ENCODE measurements at regions not wholly inside any gene's neighbourhood (a gene's known extent, or its start where the extent isn't known, plus 50 kb on each side); places are given as distances from the start of the nearest gene placed in this dataset.
A peak's percentile ranks its signal among the peaks of the same experiment; 100 is the strongest.

GRCh38 chr2:57598551-57598950 lies 448.1 kb upstream of the VRK2 start:
- ATAC-seq, result peak; percentile 54
- no peaks in the 10 kb centered on the region for H3K36me3 Mint-ChIP-seq
- no peak overlapping the region for H3K27ac ChIP-seq (ENCODE audit: low read depth, low read length)
- H3K4me1 Mint-ChIP-seq, result no peaks in the 10 kb centered on the region
- DNase-seq, result no peak
- no peaks in the 10 kb centered on the region for H3K4me1 ChIP-seq (ENCODE audit: control insufficient read depth in 2 of 2, insufficient read depth in 2 of 2, low read length in 2 of 2)
- no peaks in the 10 kb centered on the region for H3K9me3 ChIP-seq (ENCODE audit: control insufficient read depth in 2 of 3, low read length in 3 of 3)
- H3K4me3 Mint-ChIP-seq, result no peak overlapping the region
- no peak overlapping the region for H3K27ac Mint-ChIP-seq
- intact Hi-C loops (cut with micrococcal nuclease), result no loop called here
- no peaks in the 10 kb centered on the region for H3K36me3 ChIP-seq (ENCODE audit: control insufficient read depth in 2 of 3, insufficient read depth in 3 of 3, low read length in 3 of 3)
- H3K27me3 Mint-ChIP-seq, result peaks cover 0 to 4% (median 0%) of the 10 kb centered on the region in 5 donors
- H3K27me3 ChIP-seq (ENCODE audit: control insufficient read depth in 2 of 2, insufficient read depth in 2 of 2, low read length in 2 of 2), result no peaks in the 10 kb centered on the region
- ChIA-PET POLR2A (no interaction called here), CTCF (no interaction called here)
- peaks cover 0 to 25% (median 6%) of the 10 kb centered on the region in 11 donors for H3K9me3 Mint-ChIP-seq
- no peak overlapping the region for H3K4me3 ChIP-seq (ENCODE audit: low read length)

GRCh38 chr2:57602733-57603132 lies 443.9 kb upstream of the VRK2 start:
- Mint-ChIP-seq H3K27ac (no peak overlapping the region), H3K4me3 (no peak overlapping the region), H3K9me3 (peaks cover 2 to 25% (median 9%) of the 10 kb centered on the region in 11 donors), H3K36me3 (no peaks in the 10 kb centered on the region), H3K27me3 (peaks cover 0 to 4% (median 0%) of the 10 kb centered on the region in 5 donors), H3K4me1 (no peaks in the 10 kb centered on the region)
- intact Hi-C loops (cut with micrococcal nuclease), result no loop called here
- H3K4me1 ChIP-seq (ENCODE audit: control insufficient read depth in 2 of 2, insufficient read depth in 2 of 2, low read length in 2 of 2), result no peaks in the 10 kb centered on the region
- H3K27me3 ChIP-seq (ENCODE audit: control insufficient read depth in 2 of 2, insufficient read depth in 2 of 2, low read length in 2 of 2), result no peaks in the 10 kb centered on the region
- H3K36me3 ChIP-seq (ENCODE audit: control insufficient read depth in 2 of 3, insufficient read depth in 3 of 3, low read length in 3 of 3), result no peaks in the 10 kb centered on the region
- no peaks in the 10 kb centered on the region for H3K9me3 ChIP-seq (ENCODE audit: control insufficient read depth in 2 of 3, low read length in 3 of 3)
- DNase-seq, result no peak
- no peak overlapping the region for H3K27ac ChIP-seq (ENCODE audit: low read depth, low read length)
- peak; percentile 42 for ATAC-seq
- POLR2A ChIA-PET, result no interaction called here
- CTCF ChIA-PET, result no interaction called here
- H3K4me3 ChIP-seq (ENCODE audit: low read length), result no peak overlapping the region

- ChIA-PET POLR2A (no interaction called here), CTCF (interaction anchor here (0.6 kb wide), 1 partner anchor 65 kb away, joined by 3 read pairs; no protein-coding TSS in a partner anchor)
- H3K9me3 Mint-ChIP-seq, result peaks cover 0 to 14% (median 4%) of the 10 kb centered on the region in 11 donors
- H3K27ac Mint-ChIP-seq, result no peak overlapping the region
- Histone ChIP-seq H3K4me1 (ENCODE audit: control insufficient read depth in 2 of 2, insufficient read depth in 2 of 2, low read length in 2 of 2) (no peaks in the 10 kb centered on the region), H3K36me3 (ENCODE audit: control insufficient read depth in 2 of 3, insufficient read depth in 3 of 3, low read length in 3 of 3) (no peaks in the 10 kb centered on the region), H3K27ac (ENCODE audit: low read depth, low read length) (no peak overlapping the region), H3K4me3 (ENCODE audit: low read length) (no peak overlapping the region), H3K9me3 (ENCODE audit: control insufficient read depth in 2 of 3, low read length in 3 of 3) (no peaks in the 10 kb centered on the region), H3K27me3 (ENCODE audit: control insufficient read depth in 2 of 2, insufficient read depth in 2 of 2, low read length in 2 of 2) (no peaks in the 10 kb centered on the region)
- no peaks in the 10 kb centered on the region for H3K4me1 Mint-ChIP-seq
- intact Hi-C loops (cut with micrococcal nuclease), result no loop called here
- DNase-seq (no peak), ATAC-seq (no peak)
- no peak overlapping the region for H3K4me3 Mint-ChIP-seq
- no peaks in the 10 kb centered on the region for H3K27me3 Mint-ChIP-seq
- H3K36me3 Mint-ChIP-seq, result no peaks in the 10 kb centered on the region
Observed at GRCh38 chr2:57614988-57615387, 431.6 kb upstream of the VRK2 start.

GRCh38 chr2:57615855-57616556 lies 430.6 kb upstream of the VRK2 start:
- Histone ChIP-seq H3K9me3 (ENCODE audit: control insufficient read depth in 2 of 3, low read length in 3 of 3) (no peaks in the 10 kb centered on the region), H3K27ac (ENCODE audit: low read depth, low read length) (no peak overlapping the region), H3K27me3 (ENCODE audit: control insufficient read depth in 2 of 2, insufficient read depth in 2 of 2, low read length in 2 of 2) (no peaks in the 10 kb centered on the region), H3K36me3 (ENCODE audit: control insufficient read depth in 2 of 3, insufficient read depth in 3 of 3, low read length in 3 of 3) (no peaks in the 10 kb centered on the region), H3K4me1 (ENCODE audit: control insufficient read depth in 2 of 2, insufficient read depth in 2 of 2, low read length in 2 of 2) (no peaks in the 10 kb centered on the region), H3K4me3 (ENCODE audit: low read length) (no peak overlapping the region)
- ATAC-seq (no peak), DNase-seq (no peak)
- POLR2A ChIA-PET, result no interaction called here
- Mint-ChIP-seq H3K36me3 (no peaks in the 10 kb centered on the region), H3K4me1 (no peaks in the 10 kb centered on the region), H3K4me3 (no peak overlapping the region), H3K27me3 (no peaks in the 10 kb centered on the region), H3K27ac (no peak overlapping the region), H3K9me3 (peaks cover 0 to 13% (median 4%) of the 10 kb centered on the region in 11 donors)
- CTCF ChIA-PET, result no interaction called here
- intact Hi-C loops (cut with micrococcal nuclease), result no loop called here

- Histone ChIP-seq H3K9me3 (ENCODE audit: control insufficient read depth in 2 of 3, low read length in 3 of 3) (no peaks in the 10 kb centered on the region), H3K27me3 (ENCODE audit: control insufficient read depth in 2 of 2, insufficient read depth in 2 of 2, low read length in 2 of 2) (no peaks in the 10 kb centered on the region), H3K4me3 (ENCODE audit: low read length) (no peak overlapping the region), H3K36me3 (ENCODE audit: control insufficient read depth in 2 of 3, insufficient read depth in 3 of 3, low read length in 3 of 3) (no peaks in the 10 kb centered on the region), H3K27ac (ENCODE audit: low read depth, low read length) (no peak overlapping the region), H3K4me1 (ENCODE audit: control insufficient read depth in 2 of 2, insufficient read depth in 2 of 2, low read length in 2 of 2) (no peaks in the 10 kb centered on the region)
- DNase-seq (no peak), ATAC-seq (no peak)
- peaks cover 0 to 10% (median 2%) of the 10 kb centered on the region in 11 donors for H3K9me3 Mint-ChIP-seq
- no peak overlapping the region for H3K4me3 Mint-ChIP-seq
- no peaks in the 10 kb centered on the region for H3K4me1 Mint-ChIP-seq
- CTCF ChIA-PET, result no interaction called here
- H3K27me3 Mint-ChIP-seq, result no peaks in the 10 kb centered on the region
- POLR2A ChIA-PET, result no interaction called here
- intact Hi-C loops (cut with micrococcal nuclease), result no loop called here
- H3K36me3 Mint-ChIP-seq, result no peaks in the 10 kb centered on the region
- no peak overlapping the region for H3K27ac Mint-ChIP-seq
Observed at GRCh38 chr2:57617318-57617717, 429.3 kb upstream of the VRK2 start.

- DNase-seq, result no peak
- Mint-ChIP-seq H3K4me3 (no peak overlapping the region), H3K27me3 (peaks cover 0 to 4% (median 0%) of the 10 kb centered on the region in 5 donors), H3K27ac (no peak overlapping the region), H3K36me3 (no peaks in the 10 kb centered on the region), H3K4me1 (no peaks in the 10 kb centered on the region), H3K9me3 (peaks cover 0 to 8% (median 4%) of the 10 kb centered on the region in 11 donors)
- Histone ChIP-seq H3K27ac (ENCODE audit: low read depth, low read length) (no peak overlapping the region), H3K4me3 (ENCODE audit: low read length) (no peak overlapping the region), H3K9me3 (ENCODE audit: control insufficient read depth in 2 of 3, low read length in 3 of 3) (no peaks in the 10 kb centered on the region), H3K27me3 (ENCODE audit: control insufficient read depth in 2 of 2, insufficient read depth in 2 of 2, low read length in 2 of 2) (no peaks in the 10 kb centered on the region), H3K36me3 (ENCODE audit: control insufficient read depth in 2 of 3, insufficient read depth in 3 of 3, low read length in 3 of 3) (no peaks in the 10 kb centered on the region), H3K4me1 (ENCODE audit: control insufficient read depth in 2 of 2, insufficient read depth in 2 of 2, low read length in 2 of 2) (no peaks in the 10 kb centered on the region)
- no peak for ATAC-seq
- ChIA-PET POLR2A (no interaction called here), CTCF (no interaction called here)
- intact Hi-C loops (cut with micrococcal nuclease), result no loop called here
Observed at GRCh38 chr2:57621122-57621663, 425.4 kb upstream of the VRK2 start.

- no peaks in the 10 kb centered on the region for H3K4me1 Mint-ChIP-seq
- H3K9me3 ChIP-seq (ENCODE audit: control insufficient read depth in 2 of 3, low read length in 3 of 3), result no peaks in the 10 kb centered on the region
- peaks cover 0 to 4% (median 0%) of the 10 kb centered on the region in 5 donors for H3K27me3 Mint-ChIP-seq
- no peak overlapping the region for H3K4me3 Mint-ChIP-seq
- H3K27me3 ChIP-seq (ENCODE audit: control insufficient read depth in 2 of 2, insufficient read depth in 2 of 2, low read length in 2 of 2), result no peaks in the 10 kb centered on the region
- H3K4me1 ChIP-seq (ENCODE audit: control insufficient read depth in 2 of 2, insufficient read depth in 2 of 2, low read length in 2 of 2), result no peaks in the 10 kb centered on the region
- no peak overlapping the region for H3K27ac ChIP-seq (ENCODE audit: low read depth, low read length)
- H3K27ac Mint-ChIP-seq, result no peak overlapping the region
- POLR2A ChIA-PET, result no interaction called here
- H3K4me3 ChIP-seq (ENCODE audit: low read length), result no peak overlapping the region
- DNase-seq (no peak), ATAC-seq (no peak)
- CTCF ChIA-PET, result no interaction called here
- H3K36me3 Mint-ChIP-seq, result no peaks in the 10 kb centered on the region
- H3K36me3 ChIP-seq (ENCODE audit: control insufficient read depth in 2 of 3, insufficient read depth in 3 of 3, low read length in 3 of 3), result no peaks in the 10 kb centered on the region
- H3K9me3 Mint-ChIP-seq, result peaks cover 0 to 8% (median 4%) of the 10 kb centered on the region in 11 donors
- intact Hi-C loops (cut with micrococcal nuclease), result no loop called here
Observed at GRCh38 chr2:57622009-57622408, 424.6 kb upstream of the VRK2 start.

Measured in naive thymus-derived CD4-positive, alpha-beta T cell (primary cell).